PC-3 (cell line): ENCODE measurements at regions not wholly inside any gene's neighbourhood (a gene's known extent, or its start where the extent isn't known, plus 50 kb on each side); places are given as distances from the start of the nearest gene placed in this dataset.

ENCODE experiments used
- EZH2phosphoT487 ChIP-seq: fragments of 300-600 bp; sonication (generic); IDR thresholded peaks from 2 replicates; pipeline ENCODE4 v1.6.1; 2018; ENCODE audit warnings: mild to moderate bottlenecking, antibody characterized with exemption, low read length, borderline replicate concordance
- TF ChIP-seq, protein P1 (sequence below): fragments of 300-600 bp; sonication (generic); conservative IDR thresholded peaks from 2 replicates; pipeline ENCODE4 v1.5.1; 2017; ENCODE audit warnings: antibody characterized with exemption, low read depth, mild to moderate bottlenecking, low read length

DNA sequence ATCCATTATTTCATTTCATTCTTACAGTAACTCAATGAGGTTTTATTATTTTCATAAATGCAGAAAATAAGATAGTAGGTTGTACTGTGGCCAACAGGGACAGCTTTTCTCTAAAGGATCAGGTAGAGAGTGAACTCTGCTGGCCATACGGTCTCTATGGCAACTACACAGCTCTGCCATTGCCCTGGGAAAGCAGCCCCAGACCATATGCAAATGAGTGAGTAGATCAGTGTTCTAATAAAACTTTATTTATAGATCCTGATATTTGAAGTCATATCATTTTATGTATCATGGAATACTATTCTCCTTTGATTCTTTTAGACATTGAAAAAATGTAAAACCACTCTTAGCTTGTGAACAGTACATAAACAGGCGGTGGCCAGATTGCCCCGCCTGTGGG lies 192.5 kb upstream of the RREB1 start:
- TF ChIP-seq, protein P1, sequence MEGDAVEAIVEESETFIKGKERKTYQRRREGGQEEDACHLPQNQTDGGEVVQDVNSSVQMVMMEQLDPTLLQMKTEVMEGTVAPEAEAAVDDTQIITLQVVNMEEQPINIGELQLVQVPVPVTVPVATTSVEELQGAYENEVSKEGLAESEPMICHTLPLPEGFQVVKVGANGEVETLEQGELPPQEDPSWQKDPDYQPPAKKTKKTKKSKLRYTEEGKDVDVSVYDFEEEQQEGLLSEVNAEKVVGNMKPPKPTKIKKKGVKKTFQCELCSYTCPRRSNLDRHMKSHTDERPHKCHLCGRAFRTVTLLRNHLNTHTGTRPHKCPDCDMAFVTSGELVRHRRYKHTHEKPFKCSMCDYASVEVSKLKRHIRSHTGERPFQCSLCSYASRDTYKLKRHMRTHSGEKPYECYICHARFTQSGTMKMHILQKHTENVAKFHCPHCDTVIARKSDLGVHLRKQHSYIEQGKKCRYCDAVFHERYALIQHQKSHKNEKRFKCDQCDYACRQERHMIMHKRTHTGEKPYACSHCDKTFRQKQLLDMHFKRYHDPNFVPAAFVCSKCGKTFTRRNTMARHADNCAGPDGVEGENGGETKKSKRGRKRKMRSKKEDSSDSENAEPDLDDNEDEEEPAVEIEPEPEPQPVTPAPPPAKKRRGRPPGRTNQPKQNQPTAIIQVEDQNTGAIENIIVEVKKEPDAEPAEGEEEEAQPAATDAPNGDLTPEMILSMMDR: peak; percentile 20; the same call in 1 of the 2 replicates
- TF ChIP-seq EZH2phosphoT487: no peak
